Putamen (tissue), 1 donor: ENCODE measurements at regions not wholly inside any gene's neighbourhood (a gene's known extent, or its start where the extent isn't known, plus 50 kb on each side); places are given as distances from the start of the nearest gene placed in this dataset.

Experiments used
- DNase-seq: peaks from one replicate; pipeline ENCODE4 v3.0.0-alpha.2; 2016; ENCODE audit warnings: low spot score

- no peak for DNase-seq
Observed at GRCh38 chr2:240298117-240298790, 137.2 kb upstream of the GPC1 start.

GRCh38 chr2:240298803-240299709, 136.4 kb upstream of the GPC1 start:
- DNase-seq, result no peak

- DNase-seq, result no peak
Observed at GRCh38 chr2:240299710-240300068, 135.8 kb upstream of the GPC1 start.

- DNase-seq, result no peak
Observed at GRCh38 chr2:240300261-240300821, 135.1 kb upstream of the GPC1 start.

GRCh38 chr2:240300840-240301239, 134.6 kb upstream of the GPC1 start:
- DNase-seq, result no peak

GRCh38 chr2:240301256-240301795, 134.1 kb upstream of the GPC1 start:
- no peak for DNase-seq

- no peak for DNase-seq
Observed at GRCh38 chr2:240302041-240302440, 133.4 kb upstream of the GPC1 start.

- DNase-seq, result no peak
Observed at GRCh38 chr2:240302933-240303595, 132.4 kb upstream of the GPC1 start.

- DNase-seq, result no peak
Observed at GRCh38 chr2:240303896-240304745, 131.3 kb upstream of the GPC1 start.

- no peak for DNase-seq
Observed at GRCh38 chr2:240304746-240305161, 130.7 kb upstream of the GPC1 start.

GRCh38 chr2:240305369-240305962, 130.0 kb upstream of the GPC1 start:
- DNase-seq, result no peak

GRCh38 chr2:240306185-240306584, 129.3 kb upstream of the GPC1 start:
- no peak for DNase-seq

- DNase-seq, result no peak
Observed at GRCh38 chr2:240308111-240308651, 127.3 kb upstream of the GPC1 start.

GRCh38 chr2:240309214-240309613, 126.2 kb upstream of the GPC1 start:
- no peak for DNase-seq

GRCh38 chr2:240310201-240310600, 125.3 kb upstream of the GPC1 start:
- no peak for DNase-seq

GRCh38 chr2:240310645-240311044, 124.8 kb upstream of the GPC1 start:
- no peak for DNase-seq

GRCh38 chr2:240311821-240312220, 123.6 kb upstream of the GPC1 start:
- no peak for DNase-seq

- no peak for DNase-seq
Observed at GRCh38 chr2:240319221-240319854, 116.1 kb upstream of the GPC1 start.

- no peak for DNase-seq
Observed at GRCh38 chr2:240319855-240320203, 115.6 kb upstream of the GPC1 start.
